ENCODE measurements at regions not wholly inside any gene's neighbourhood (a gene's known extent, or its start where the extent isn't known, plus 50 kb on each side); places are given as distances from the start of the nearest gene placed in this dataset.

DNA sequence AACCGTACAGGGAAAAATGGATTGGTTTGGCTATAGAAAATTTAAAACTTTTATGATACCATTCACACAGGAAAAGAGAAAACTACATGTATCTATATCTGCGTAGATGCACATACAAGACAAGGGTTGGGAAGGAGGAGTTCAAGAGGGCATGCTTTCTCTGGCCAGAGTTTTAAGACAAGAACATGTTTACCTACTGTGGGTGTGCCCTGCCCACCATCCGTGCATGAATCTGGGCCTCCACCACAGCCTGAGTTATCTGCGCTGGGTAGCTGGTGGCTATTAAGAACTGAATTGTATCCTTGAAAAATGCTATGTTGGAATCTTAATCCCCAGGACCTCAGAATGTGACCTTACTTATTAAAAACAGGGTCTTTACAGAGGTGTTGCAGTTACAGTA is 151.6 kb downstream of the AASDH start:
- no peaks in the 10 kb centered on the region for H4K20me1 ChIP-seq (ENCODE audit: low read depth, low read length)
- H3K27me3 ChIP-seq (ENCODE audit: low read length) = no peaks in the 10 kb centered on the region
- H3K4me2 ChIP-seq (ENCODE audit: low read depth, low read length, poor library complexity, severe bottlenecking) = no peak overlapping the region
- H2AFZ ChIP-seq (ENCODE audit: low read depth, low read length, severe bottlenecking) = no peak overlapping the region
- no peak for TF ChIP-seq EZH2phosphoT487 (conservative IDR thresholded peaks at IDR 0.05; ENCODE audit: low read length)
- TF ChIP-seq, protein P1, sequence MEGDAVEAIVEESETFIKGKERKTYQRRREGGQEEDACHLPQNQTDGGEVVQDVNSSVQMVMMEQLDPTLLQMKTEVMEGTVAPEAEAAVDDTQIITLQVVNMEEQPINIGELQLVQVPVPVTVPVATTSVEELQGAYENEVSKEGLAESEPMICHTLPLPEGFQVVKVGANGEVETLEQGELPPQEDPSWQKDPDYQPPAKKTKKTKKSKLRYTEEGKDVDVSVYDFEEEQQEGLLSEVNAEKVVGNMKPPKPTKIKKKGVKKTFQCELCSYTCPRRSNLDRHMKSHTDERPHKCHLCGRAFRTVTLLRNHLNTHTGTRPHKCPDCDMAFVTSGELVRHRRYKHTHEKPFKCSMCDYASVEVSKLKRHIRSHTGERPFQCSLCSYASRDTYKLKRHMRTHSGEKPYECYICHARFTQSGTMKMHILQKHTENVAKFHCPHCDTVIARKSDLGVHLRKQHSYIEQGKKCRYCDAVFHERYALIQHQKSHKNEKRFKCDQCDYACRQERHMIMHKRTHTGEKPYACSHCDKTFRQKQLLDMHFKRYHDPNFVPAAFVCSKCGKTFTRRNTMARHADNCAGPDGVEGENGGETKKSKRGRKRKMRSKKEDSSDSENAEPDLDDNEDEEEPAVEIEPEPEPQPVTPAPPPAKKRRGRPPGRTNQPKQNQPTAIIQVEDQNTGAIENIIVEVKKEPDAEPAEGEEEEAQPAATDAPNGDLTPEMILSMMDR (IDR thresholded peaks at IDR 0.05; ENCODE audit: insufficient read depth, low read length, poor library complexity, severe bottlenecking) = no peak
- no peaks in the 10 kb centered on the region for H3K9me2 ChIP-seq (replicated peaks; ENCODE audit: insufficient read depth, low read length)
- no peaks in the 10 kb centered on the region for H3K9me3 ChIP-seq (ENCODE audit: insufficient read depth, low read length)
- H3K9ac ChIP-seq (ENCODE audit: low read length) = no peak overlapping the region
- no peaks in the 10 kb centered on the region for H3K79me2 ChIP-seq (ENCODE audit: insufficient read depth, low read length)
- no peak overlapping the region for H3K27ac ChIP-seq (ENCODE audit: low read depth, low read length)
- H3F3A ChIP-seq (ENCODE audit: insufficient read depth) = no peaks in the 10 kb centered on the region
- no peaks in the 10 kb centered on the region for H3K36me3 ChIP-seq (ENCODE audit: low read length)
- no peak overlapping the region for H3K4me3 ChIP-seq (ENCODE audit: insufficient read depth, low read length, poor library complexity, severe bottlenecking)

DNA sequence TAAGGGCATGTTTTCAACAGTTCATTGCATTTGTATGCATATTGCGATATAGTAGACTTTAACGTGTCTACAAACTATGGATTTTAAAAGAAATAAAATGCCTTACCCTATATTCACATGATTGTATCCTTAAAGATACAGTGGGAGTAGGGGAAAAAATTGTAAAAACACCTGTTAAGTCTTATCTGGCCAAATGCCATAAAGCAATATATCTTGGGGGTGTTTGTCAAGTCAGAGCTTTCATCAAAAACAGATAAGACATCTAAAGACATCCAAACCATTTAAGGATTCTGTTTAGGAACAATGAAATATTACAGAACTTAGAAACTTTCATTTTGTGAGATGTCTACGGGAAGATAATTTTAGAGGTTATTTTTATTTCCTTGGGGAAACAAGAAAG is 152.3 kb downstream of the AASDH start:
- no peaks in the 10 kb centered on the region for H3K27me3 ChIP-seq (ENCODE audit: low read length)
- H3K4me2 ChIP-seq (ENCODE audit: low read depth, low read length, poor library complexity, severe bottlenecking) = no peak overlapping the region
- H4K20me1 ChIP-seq (ENCODE audit: low read depth, low read length) = no peaks in the 10 kb centered on the region
- H3F3A ChIP-seq (ENCODE audit: insufficient read depth) = no peaks in the 10 kb centered on the region
- H3K27ac ChIP-seq (ENCODE audit: low read depth, low read length) = no peak overlapping the region
- TF ChIP-seq, protein P1 (IDR thresholded peaks at IDR 0.05; ENCODE audit: insufficient read depth, low read length, poor library complexity, severe bottlenecking) = no peak
- TF ChIP-seq EZH2phosphoT487 (conservative IDR thresholded peaks at IDR 0.05; ENCODE audit: low read length) = no peak
- no peaks in the 10 kb centered on the region for H3K36me3 ChIP-seq (ENCODE audit: low read length)
- H3K9ac ChIP-seq (ENCODE audit: low read length) = no peak overlapping the region
- H2AFZ ChIP-seq (ENCODE audit: low read depth, low read length, severe bottlenecking) = no peak overlapping the region
- no peaks in the 10 kb centered on the region for H3K9me2 ChIP-seq (replicated peaks; ENCODE audit: insufficient read depth, low read length)
- H3K79me2 ChIP-seq (ENCODE audit: insufficient read depth, low read length) = no peaks in the 10 kb centered on the region
- H3K9me3 ChIP-seq (ENCODE audit: insufficient read depth, low read length) = no peaks in the 10 kb centered on the region
- H3K4me3 ChIP-seq (ENCODE audit: insufficient read depth, low read length, poor library complexity, severe bottlenecking) = no peak overlapping the region

GRCh38 chr4:56234098-56234497 is 153.2 kb downstream of the AASDH start:
- TF ChIP-seq, protein P1 (IDR thresholded peaks at IDR 0.05; ENCODE audit: insufficient read depth, low read length, poor library complexity, severe bottlenecking) = no peak
- no peak for TF ChIP-seq EZH2phosphoT487 (conservative IDR thresholded peaks at IDR 0.05; ENCODE audit: low read length)
- Histone ChIP-seq H2AFZ (ENCODE audit: low read depth, low read length, severe bottlenecking) (no peak overlapping the region), H4K20me1 (ENCODE audit: low read depth, low read length) (no peaks in the 10 kb centered on the region), H3K4me3 (ENCODE audit: insufficient read depth, low read length, poor library complexity, severe bottlenecking) (no peak overlapping the region), H3K79me2 (ENCODE audit: insufficient read depth, low read length) (no peaks in the 10 kb centered on the region), H3K27me3 (ENCODE audit: low read length) (no peaks in the 10 kb centered on the region), H3K9me2 (replicated peaks; ENCODE audit: insufficient read depth, low read length) (no peaks in the 10 kb centered on the region), H3K27ac (ENCODE audit: low read depth, low read length) (no peak overlapping the region), H3K36me3 (ENCODE audit: low read length) (no peaks in the 10 kb centered on the region), H3K9me3 (ENCODE audit: insufficient read depth, low read length) (no peaks in the 10 kb centered on the region), H3K9ac (ENCODE audit: low read length) (no peak overlapping the region), H3K4me2 (ENCODE audit: low read depth, low read length, poor library complexity, severe bottlenecking) (no peak overlapping the region), H3F3A (ENCODE audit: insufficient read depth) (no peaks in the 10 kb centered on the region)
